ENCODE measurements at regions not wholly inside any gene's neighbourhood (a gene's known extent, or its start where the extent isn't known, plus 50 kb on each side); places are given as distances from the start of the nearest gene placed in this dataset.

DNA sequence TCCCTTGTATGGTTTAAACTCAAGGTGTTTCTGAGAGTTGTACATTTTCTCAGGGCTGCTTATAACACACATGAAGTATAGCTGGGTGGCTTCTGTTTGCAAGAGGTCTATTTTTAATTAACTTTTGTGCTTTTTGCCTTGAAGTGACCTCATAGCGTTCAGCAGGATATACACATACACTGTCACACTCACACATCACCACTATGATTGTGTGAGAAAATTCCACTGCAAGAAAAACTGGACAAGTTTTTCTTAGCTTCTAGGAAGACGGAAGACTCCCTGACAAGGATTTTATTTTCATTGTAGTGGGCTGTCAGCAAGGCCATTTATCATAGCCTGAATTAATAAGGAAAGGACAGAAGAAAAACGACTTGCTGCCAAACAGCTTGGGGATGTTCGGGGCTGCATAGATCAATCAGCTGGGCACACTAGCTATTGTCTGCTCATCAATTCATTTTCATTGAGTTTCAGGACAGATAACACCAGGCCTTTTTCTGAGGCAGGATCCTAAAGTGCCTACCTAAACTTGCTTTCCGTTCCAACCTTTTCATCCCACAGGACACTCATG, 192.8 kb upstream of the CRBN start (continued):
- no peak for TF ChIP-seq ZNF316 (IDR thresholded peaks at IDR 0.05)
- no peak for TF ChIP-seq ZNF76 (CRISPR knock-in tag; IDR thresholded peaks at IDR 0.05; ENCODE audit: borderline replicate concordance)

GRCh38 chr3:3368306-3368705, 188.8 kb upstream of the CRBN start:
- Histone ChIP-seq H3K27ac (ENCODE audit: extremely low read depth, low read depth, low read length) (no peak overlapping the region), H3K4me2 (ENCODE audit: insufficient read depth, low read length) (no peak overlapping the region), H4K20me1 (replicated peaks; ENCODE audit: control insufficient read depth, insufficient read depth, low read length) (no peaks in the 10 kb centered on the region), H3K79me2 (ENCODE audit: control insufficient read depth, insufficient read depth, low read length) (no peaks in the 10 kb centered on the region), H3K4me3 (no peak overlapping the region), H3K9ac (ENCODE audit: insufficient read depth in 1 of 2, low read depth in 2 of 2, low read length in 2 of 2) (no peak overlapping the region), H3K9me1 (ENCODE audit: control insufficient read depth, insufficient read depth, low read length) (no peaks in the 10 kb centered on the region), H2AFZ (ENCODE audit: low read depth, low read length) (no peak overlapping the region), H3K9me3 (replicated peaks; ENCODE audit: control insufficient read depth, insufficient read depth, low read depth, low read length) (0 out of 2 replicates have a peak, but pooled peaks cover 1% of the 10 kb centered on the region), H3K36me3 (ENCODE audit: control insufficient read depth, insufficient read depth, low read length) (no peaks in the 10 kb centered on the region), H3K4me1 (replicated peaks in 1 of 2; ENCODE audit: control insufficient read depth in 2 of 2, insufficient read depth in 2 of 2, low read length in 2 of 2) (no peaks in the 10 kb centered on the region), H3K27me3 (ENCODE audit: control insufficient read depth in 2 of 2, insufficient read depth in 2 of 2, low read length in 2 of 2) (no peaks in the 10 kb centered on the region)
- no TSS peak for BruUV-seq (replicated peaks)
- FAIRE-seq = no peak
- ATAC-seq = no peak
- ChIA-PET POLR2A (interaction anchor here (1.3 kb wide), 1 partner anchor 15 kb away, joined by 3 read pairs; no protein-coding TSS in a partner anchor), CTCF (ENCODE audit: low intra/inter-chr PET ratio) (no interaction called here)
- no peak for DNase-seq (ENCODE audit: extremely low read depth in 1 of 4, low spot score in 3 of 4)
- TF ChIP-seq TAF7 (tag; IDR thresholded peaks at IDR 0.05) = no peak
- TF ChIP-seq MTA3 (IDR thresholded peaks at IDR 0.05; ENCODE audit: borderline replicate concordance) = no peak
- TF ChIP-seq HDAC2 (IDR thresholded peaks at IDR 0.05) = no peak
- in situ Hi-C loops (cut with MboI) (no loop called here), intact Hi-C loops (cut with micrococcal nuclease) (no loop called here)
- WGBS (ENCODE audit: insufficient coverage, low coverage, missing lambda C conversion rate) = 1% methylated on average over 4 of the region's 4 CpGs

DNA sequence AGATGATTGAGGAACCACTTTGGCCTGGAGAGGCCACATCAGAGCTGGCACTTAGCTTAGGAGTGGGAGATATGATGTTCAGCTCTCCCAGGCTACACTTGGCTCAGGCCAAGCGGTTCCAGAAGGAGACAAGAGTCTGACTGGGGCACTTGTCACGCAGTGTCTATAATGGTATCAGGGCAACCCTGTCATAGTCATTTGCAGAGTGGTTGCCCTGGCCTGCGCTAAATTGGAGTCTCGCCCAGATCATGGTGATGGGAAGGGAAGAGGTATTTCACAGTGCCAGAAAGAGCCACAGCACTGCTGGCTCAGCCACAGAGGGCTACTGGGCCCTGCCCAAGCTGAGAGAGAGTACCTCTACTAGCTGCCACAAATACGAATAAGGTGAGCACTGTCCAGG, 186.9 kb upstream of the CRBN start:
- no peak for DNase-seq (ENCODE audit: extremely low read depth in 1 of 4, low spot score in 3 of 4)
- WGBS (ENCODE audit: insufficient coverage, low coverage, missing lambda C conversion rate) = 1% methylated on average over 5 of the region's 5 CpGs
- no peak overlapping the region for H3K4me3 ChIP-seq
- no peak for ATAC-seq
- 0 out of 2 replicates have a peak, but pooled peaks cover 1% of the 10 kb centered on the region for H3K9me3 ChIP-seq (replicated peaks; ENCODE audit: control insufficient read depth, insufficient read depth, low read depth, low read length)
- H3K9ac ChIP-seq (ENCODE audit: insufficient read depth in 1 of 2, low read depth in 2 of 2, low read length in 2 of 2) = no peak overlapping the region
- no peaks in the 10 kb centered on the region for H3K4me1 ChIP-seq (replicated peaks in 1 of 2; ENCODE audit: control insufficient read depth in 2 of 2, insufficient read depth in 2 of 2, low read length in 2 of 2)
- no peaks in the 10 kb centered on the region for H3K79me2 ChIP-seq (ENCODE audit: control insufficient read depth, insufficient read depth, low read length)
- no peaks in the 10 kb centered on the region for H3K36me3 ChIP-seq (ENCODE audit: control insufficient read depth, insufficient read depth, low read length)
- ChIA-PET POLR2A (no interaction called here), CTCF (ENCODE audit: low intra/inter-chr PET ratio) (no interaction called here)
- no peak overlapping the region for H2AFZ ChIP-seq (ENCODE audit: low read depth, low read length)
- BruUV-seq (replicated peaks) = no TSS peak
- in situ Hi-C loops (cut with MboI) (no loop called here), intact Hi-C loops (cut with micrococcal nuclease) (no loop called here)
- no peaks in the 10 kb centered on the region for H4K20me1 ChIP-seq (replicated peaks; ENCODE audit: control insufficient read depth, insufficient read depth, low read length)
- H3K9me1 ChIP-seq (ENCODE audit: control insufficient read depth, insufficient read depth, low read length) = no peaks in the 10 kb centered on the region
- H3K27ac ChIP-seq (ENCODE audit: extremely low read depth, low read depth, low read length) = no peak overlapping the region
- FAIRE-seq = no peak
- no peaks in the 10 kb centered on the region for H3K27me3 ChIP-seq (ENCODE audit: control insufficient read depth in 2 of 2, insufficient read depth in 2 of 2, low read length in 2 of 2)
- H3K4me2 ChIP-seq (ENCODE audit: insufficient read depth, low read length) = no peak overlapping the region
- no peak for TF ChIP-seq RCOR1 (IDR thresholded peaks at IDR 0.05; ENCODE audit: borderline replicate concordance in 1 of 2, low read depth in 2 of 2, low read length in 2 of 2)
- no peak for TF ChIP-seq ZNF589 (CRISPR knock-in tag; IDR thresholded peaks at IDR 0.05; ENCODE audit: low read depth)
- TF ChIP-seq TGIF2 (CRISPR knock-in tag; IDR thresholded peaks at IDR 0.05) = no peak
- no peak for TF ChIP-seq CBX8 (IDR thresholded peaks at IDR 0.05; ENCODE audit: borderline replicate concordance, extremely low read depth, low read depth, low read length, poor library complexity, severe bottlenecking)
- no peak for TF ChIP-seq CTCF (IDR thresholded peaks at IDR 0.05 in 2 of 3, conservative IDR thresholded peaks at IDR 0.05 in 1 of 3; ENCODE audit: insufficient read depth in 2 of 3, low read depth in 1 of 3, low read length in 3 of 3)
- no peak for TF ChIP-seq PKNOX1 (IDR thresholded peaks at IDR 0.05)
- TF ChIP-seq SMAD3 (CRISPR knock-in tag; conservative IDR thresholded peaks at IDR 0.05) = no peak

Measured in K562 (cell line).